ENCODE measurements at regions not wholly inside any gene's neighbourhood (a gene's known extent, or its start where the extent isn't known, plus 50 kb on each side); places are given as distances from the start of the nearest gene placed in this dataset.

GRCh38 chr14:51595881-51596455 lies 55.7 kb upstream of the FRMD6 start:
- no peak for TF ChIP-seq CTCF (IDR thresholded peaks at IDR 0.05)
- TF ChIP-seq POLR2A (IDR thresholded peaks at IDR 0.05), result no peak

All from heart left ventricle (tissue), 13 donors.